Ishikawa (cell line): ENCODE measurements at regions not wholly inside any gene's neighbourhood (a gene's known extent, or its start where the extent isn't known, plus 50 kb on each side); places are given as distances from the start of the nearest gene placed in this dataset.

Experiments used
- CEBPB ChIP-seq: IDR thresholded peaks from 2 replicates; pipeline ENCODE4 v1.6.1; 2012
- CREB1 ChIP-seq: IDR thresholded peaks from 2 replicates; pipeline ENCODE4 v1.6.1; 2012; ENCODE audit warnings: low read depth
- EGR1 ChIP-seq: IDR thresholded peaks from 2 replicates; pipeline ENCODE4 v1.6.1; 2012
- EP300 ChIP-seq: IDR thresholded peaks from 2 replicates; pipeline ENCODE4 v1.6.1; 2012; ENCODE audit warnings: borderline replicate concordance
- FOXM1 ChIP-seq: IDR thresholded peaks from 2 replicates; pipeline ENCODE4 v1.6.1; 2012; ENCODE audit warnings: low read depth, borderline replicate concordance
- NFIC ChIP-seq: IDR thresholded peaks from 2 replicates; pipeline ENCODE4 v1.6.1; 2012
- RAD21 ChIP-seq: IDR thresholded peaks from 2 replicates; pipeline ENCODE4 v1.6.1; 2012; ENCODE audit warnings: low read depth
- REST ChIP-seq: IDR thresholded peaks from 2 replicates; pipeline ENCODE4 v1.6.1; 2012; ENCODE audit warnings: low read depth, mild to moderate bottlenecking
- TAF1 ChIP-seq: IDR thresholded peaks from 2 replicates; pipeline ENCODE4 v1.6.1; 2012; ENCODE audit warnings: low read depth, mild to moderate bottlenecking
- TCF12 ChIP-seq: IDR thresholded peaks from 2 replicates; pipeline ENCODE4 v1.6.1; 2012; ENCODE audit warnings: low read depth
- TEAD4 ChIP-seq: IDR thresholded peaks from 2 replicates; pipeline ENCODE4 v1.6.1; 2012
- YY1 ChIP-seq: IDR thresholded peaks from 2 replicates; pipeline ENCODE4 v1.6.1; 2012; ENCODE audit warnings: low read depth
- ZBTB7A ChIP-seq: IDR thresholded peaks from 2 replicates; pipeline ENCODE4 v1.6.1; 2012; ENCODE audit warnings: low read depth
- TF ChIP-seq, protein P1 (sequence below): IDR thresholded peaks from 2 replicates; pipeline ENCODE4 v1.6.1; 2012
- TF ChIP-seq, protein P2 (sequence below): IDR thresholded peaks from 2 replicates; pipeline ENCODE4 v1.6.1; 2012

- TF ChIP-seq REST (no peak), RAD21 (no peak), FOXM1 (no peak), CEBPB (no peak), EGR1 (no peak)
- TF ChIP-seq, protein P1, sequence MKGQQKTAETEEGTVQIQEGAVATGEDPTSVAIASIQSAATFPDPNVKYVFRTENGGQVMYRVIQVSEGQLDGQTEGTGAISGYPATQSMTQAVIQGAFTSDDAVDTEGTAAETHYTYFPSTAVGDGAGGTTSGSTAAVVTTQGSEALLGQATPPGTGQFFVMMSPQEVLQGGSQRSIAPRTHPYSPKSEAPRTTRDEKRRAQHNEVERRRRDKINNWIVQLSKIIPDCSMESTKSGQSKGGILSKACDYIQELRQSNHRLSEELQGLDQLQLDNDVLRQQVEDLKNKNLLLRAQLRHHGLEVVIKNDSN, result no peak
These were observed 295.5 kb upstream of the CLINT1 start for GRCh38 chr5:158154226-158155005.

DNA sequence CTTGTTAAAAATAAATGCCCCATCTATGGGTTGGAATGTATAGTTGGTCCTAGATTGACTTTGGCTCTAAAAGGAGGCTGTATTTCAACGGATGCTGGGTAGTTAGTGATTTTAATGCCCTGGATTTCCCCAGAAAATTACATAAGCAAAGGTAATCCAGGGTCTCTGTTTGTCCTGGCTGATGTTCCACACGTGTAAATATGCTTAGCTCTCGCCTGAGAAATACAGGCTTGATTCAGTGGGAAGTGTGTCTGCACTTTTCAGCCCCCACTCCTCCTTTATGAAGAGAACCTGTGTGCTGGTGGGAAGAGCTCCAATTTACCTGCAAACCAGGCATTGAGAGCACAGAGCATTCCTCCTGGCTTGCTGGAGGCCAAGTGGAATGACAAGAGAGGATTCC lies 294.6 kb upstream of the CLINT1 start:
- TF ChIP-seq TAF1 (no peak), NFIC (no peak), EGR1 (no peak), TEAD4 (no peak), CEBPB (no peak), ZBTB7A (no peak), REST (no peak), RAD21 (no peak)
- TF ChIP-seq, protein P2, sequence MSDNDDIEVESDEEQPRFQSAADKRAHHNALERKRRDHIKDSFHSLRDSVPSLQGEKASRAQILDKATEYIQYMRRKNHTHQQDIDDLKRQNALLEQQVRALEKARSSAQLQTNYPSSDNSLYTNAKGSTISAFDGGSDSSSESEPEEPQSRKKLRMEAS, result no peak
- TF ChIP-seq, protein P1, result no peak

DNA sequence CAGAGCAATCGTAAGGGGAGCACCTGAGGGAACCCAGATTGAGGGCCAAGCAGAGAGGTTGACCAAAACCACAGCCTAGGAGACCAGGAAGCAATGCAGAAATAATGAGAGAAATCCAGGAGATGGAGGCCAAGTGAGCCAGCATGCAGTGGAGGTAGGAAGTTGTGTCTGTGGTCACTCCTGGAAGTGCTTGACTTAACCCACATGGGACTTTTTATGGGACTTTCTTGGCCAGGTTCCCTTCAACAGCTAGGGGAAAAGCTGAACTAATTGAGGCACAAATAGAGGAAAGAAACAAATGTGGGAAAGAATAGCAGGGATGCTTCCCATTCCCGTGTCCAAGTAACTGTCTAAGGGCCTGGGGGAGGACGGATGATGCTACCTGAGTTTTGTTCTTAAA lies 293.2 kb upstream of the CLINT1 start:
- TF ChIP-seq, protein P2, result no peak
- TF ChIP-seq FOXM1 (no peak), TEAD4 (no peak), CEBPB (no peak), CREB1 (no peak), EGR1 (no peak), TAF1 (no peak), RAD21 (no peak), TCF12 (no peak), REST (no peak), NFIC (no peak), ZBTB7A (no peak)
- TF ChIP-seq, protein P1, result no peak

DNA sequence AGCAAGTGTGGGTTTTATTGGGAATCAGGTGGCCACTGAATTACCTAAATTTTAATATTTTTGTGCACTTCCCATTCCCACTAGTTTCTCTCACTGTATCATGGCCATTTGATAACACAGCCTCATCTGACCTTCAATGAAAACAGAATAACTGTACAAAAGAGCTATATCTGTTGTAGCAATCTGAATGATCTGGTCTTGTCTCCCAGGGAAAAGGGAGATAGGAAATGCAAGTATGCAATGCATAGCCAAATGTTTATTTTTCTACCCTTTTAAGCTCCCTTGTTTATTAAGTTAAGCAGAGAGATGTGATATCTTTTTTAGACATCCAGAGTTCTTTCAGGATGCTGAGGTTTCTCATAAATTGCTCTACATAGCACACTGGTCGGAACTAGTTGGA lies 288.3 kb upstream of the CLINT1 start:
- TF ChIP-seq NFIC, result no peak
- no peak for TF ChIP-seq ZBTB7A
- no peak for TF ChIP-seq REST
- no peak for TF ChIP-seq TCF12
- no peak for TF ChIP-seq TEAD4
- TF ChIP-seq, protein P2, result no peak
- no peak for TF ChIP-seq CEBPB
- no peak for TF ChIP-seq RAD21
- TF ChIP-seq YY1, result no peak
- TF ChIP-seq TAF1, result no peak
- TF ChIP-seq FOXM1, result no peak
- TF ChIP-seq EP300, result no peak
- TF ChIP-seq, protein P1, result no peak
